ENCODE measurements at regions not wholly inside any gene's neighbourhood (a gene's known extent, or its start where the extent isn't known, plus 50 kb on each side); places are given as distances from the start of the nearest gene placed in this dataset.

DNA sequence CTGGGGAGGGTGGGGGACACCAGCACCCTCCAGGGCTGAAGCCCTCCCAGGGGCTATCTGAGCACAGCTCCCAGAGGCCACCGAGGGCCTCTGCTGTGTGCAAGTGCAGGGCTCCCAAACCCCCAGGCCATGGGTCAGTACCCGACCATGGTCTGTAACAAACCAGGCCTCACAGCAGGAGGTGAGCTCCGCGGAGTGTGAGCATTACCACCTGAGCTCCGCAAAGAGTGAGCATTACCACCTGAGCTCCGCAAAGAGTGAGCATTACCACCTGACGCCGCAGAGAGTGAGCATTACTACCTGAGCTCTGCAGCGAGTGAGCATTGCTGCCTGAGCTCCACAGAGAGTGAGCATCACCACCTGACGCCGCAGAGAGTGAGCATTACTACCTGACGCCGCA lies 152.9 kb upstream of the IRX2 start:
- H3K9ac ChIP-seq (ENCODE audit: control insufficient read depth, insufficient read depth, low read length), result no peak overlapping the region
- no peak overlapping the region for H2AFZ ChIP-seq (ENCODE audit: control insufficient read depth, low read depth, low read length)
- in situ Hi-C loops (cut with MboI) (no loop called here), intact Hi-C loops (cut with micrococcal nuclease; ENCODE audit: unreplicated experiment) (no loop called here)
- ChIA-PET CTCF (no interaction called here), POLR2A (no interaction called here), RAD21 (ENCODE audit: unreplicated experiment) (no interaction called here), SMC1A (ENCODE audit: uncharacterized antibody, unreplicated experiment) (no interaction called here)
- H4K20me1 ChIP-seq (ENCODE audit: control insufficient read depth, insufficient read depth), result no peaks in the 10 kb centered on the region
- TF ChIP-seq POLR2AphosphoS5 (IDR thresholded peaks at IDR 0.05; ENCODE audit: low read length) (no peak), FOS (IDR thresholded peaks at IDR 0.05; ENCODE audit: borderline replicate concordance, extremely low read depth, insufficient read length) (no peak)
- H3K4me3 ChIP-seq, result no peak overlapping the region
- no peaks in the 10 kb centered on the region for H3K27me3 ChIP-seq (replicated peaks in 1 of 2; ENCODE audit: control insufficient read depth in 2 of 2, insufficient read depth in 2 of 2, low read length in 1 of 2)
- no peaks in the 10 kb centered on the region for H3K79me2 ChIP-seq (ENCODE audit: control insufficient read depth, insufficient read depth, low read length)
- H3K36me3 ChIP-seq (ENCODE audit: control insufficient read depth in 2 of 2, insufficient read depth in 2 of 2, low read length in 1 of 2), result no peaks in the 10 kb centered on the region
- ATAC-seq, result no peak
- no TSS peak for BruUV-seq (replicated peaks)
- no peaks in the 10 kb centered on the region; the same call in 2 of the 3 replicates for H3K9me3 ChIP-seq (replicated peaks; ENCODE audit: control insufficient read depth, insufficient read depth, low read length)
- no peak overlapping the region for H3K4me2 ChIP-seq (ENCODE audit: control insufficient read depth, insufficient read depth)
- H3K4me1 ChIP-seq (ENCODE audit: control insufficient read depth, insufficient read depth, low read length), result no peaks in the 10 kb centered on the region
- WGBS (ENCODE audit: insufficient coverage, insufficient replicate concordance, low lambda C conversion rate, missing lambda C conversion rate), result 61% methylated on average over 13 of the region's 13 CpGs
- H3K27ac ChIP-seq (ENCODE audit: control insufficient read depth, insufficient read depth), result no peak overlapping the region
- DNase-seq (ENCODE audit: low read depth, low spot score), result no peak
- FAIRE-seq, result no peak

DNA sequence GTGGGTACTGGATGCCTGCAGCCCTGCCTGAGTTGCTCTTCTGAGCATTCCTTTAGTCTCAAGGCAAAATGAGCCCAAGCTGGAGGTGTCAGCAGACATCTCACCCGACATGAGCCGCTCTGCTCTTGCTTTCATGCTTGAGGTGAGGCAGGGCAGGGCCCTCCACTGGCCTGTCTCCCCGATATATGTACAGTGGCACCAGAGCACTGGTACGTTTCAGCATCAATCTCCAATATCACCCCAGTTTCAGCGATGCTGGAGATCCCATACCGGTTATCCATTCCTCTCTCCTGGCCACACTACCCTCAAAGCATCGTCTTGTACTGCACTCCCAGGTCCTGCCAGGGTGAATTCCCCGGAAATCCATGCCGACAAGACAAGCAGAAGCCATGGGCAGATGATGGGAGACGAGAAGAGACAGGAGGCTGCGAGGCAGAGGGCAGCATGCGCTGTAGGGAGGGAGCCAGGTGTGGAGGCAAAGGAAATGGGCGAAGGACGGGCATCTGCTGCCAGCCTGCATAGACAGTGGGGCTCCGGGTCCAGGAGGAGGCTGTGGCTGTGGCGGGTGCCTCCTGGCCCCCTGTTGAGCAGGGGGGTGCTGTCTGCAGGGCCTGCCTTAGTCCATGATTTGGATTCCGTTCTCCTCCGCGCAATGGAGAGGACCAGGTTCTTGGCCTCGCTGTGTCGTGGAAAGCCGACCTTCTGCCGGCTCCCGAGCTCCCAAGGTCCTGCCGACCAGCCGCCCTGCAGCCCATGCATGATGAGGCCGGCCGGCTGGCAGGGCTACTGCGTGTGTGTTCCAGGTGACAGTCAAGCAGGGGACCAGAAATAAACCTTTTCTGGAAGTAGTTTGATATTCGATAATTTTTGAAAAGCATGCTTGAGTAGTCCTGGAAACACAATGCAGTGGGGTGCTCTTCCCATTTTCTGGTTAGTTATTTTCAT lies 152.2 kb upstream of the IRX2 start:
- no peak overlapping the region for H3K4me2 ChIP-seq (ENCODE audit: control insufficient read depth, insufficient read depth)
- no peak for DNase-seq (ENCODE audit: low read depth, low spot score)
- H2AFZ ChIP-seq (ENCODE audit: control insufficient read depth, low read depth, low read length), result no peak overlapping the region
- CTCF ChIA-PET, result no interaction called here
- no peak for FAIRE-seq
- RAD21 ChIA-PET (ENCODE audit: unreplicated experiment), result no interaction called here
- H3K4me3 ChIP-seq, result no peak overlapping the region
- no peaks in the 10 kb centered on the region; the same call in 2 of the 3 replicates for H3K9me3 ChIP-seq (replicated peaks; ENCODE audit: control insufficient read depth, insufficient read depth, low read length)
- no peaks in the 10 kb centered on the region for H4K20me1 ChIP-seq (ENCODE audit: control insufficient read depth, insufficient read depth)
- POLR2A ChIA-PET, result no interaction called here
- H3K9ac ChIP-seq (ENCODE audit: control insufficient read depth, insufficient read depth, low read length), result no peak overlapping the region
- H3K36me3 ChIP-seq (ENCODE audit: control insufficient read depth in 2 of 2, insufficient read depth in 2 of 2, low read length in 1 of 2), result no peaks in the 10 kb centered on the region
- SMC1A ChIA-PET (ENCODE audit: uncharacterized antibody, unreplicated experiment), result no interaction called here
- in situ Hi-C loops (cut with MboI) (no loop called here), intact Hi-C loops (cut with micrococcal nuclease; ENCODE audit: unreplicated experiment) (no loop called here)
- no TSS peak for BruUV-seq (replicated peaks)
- TF ChIP-seq, protein P1, sequence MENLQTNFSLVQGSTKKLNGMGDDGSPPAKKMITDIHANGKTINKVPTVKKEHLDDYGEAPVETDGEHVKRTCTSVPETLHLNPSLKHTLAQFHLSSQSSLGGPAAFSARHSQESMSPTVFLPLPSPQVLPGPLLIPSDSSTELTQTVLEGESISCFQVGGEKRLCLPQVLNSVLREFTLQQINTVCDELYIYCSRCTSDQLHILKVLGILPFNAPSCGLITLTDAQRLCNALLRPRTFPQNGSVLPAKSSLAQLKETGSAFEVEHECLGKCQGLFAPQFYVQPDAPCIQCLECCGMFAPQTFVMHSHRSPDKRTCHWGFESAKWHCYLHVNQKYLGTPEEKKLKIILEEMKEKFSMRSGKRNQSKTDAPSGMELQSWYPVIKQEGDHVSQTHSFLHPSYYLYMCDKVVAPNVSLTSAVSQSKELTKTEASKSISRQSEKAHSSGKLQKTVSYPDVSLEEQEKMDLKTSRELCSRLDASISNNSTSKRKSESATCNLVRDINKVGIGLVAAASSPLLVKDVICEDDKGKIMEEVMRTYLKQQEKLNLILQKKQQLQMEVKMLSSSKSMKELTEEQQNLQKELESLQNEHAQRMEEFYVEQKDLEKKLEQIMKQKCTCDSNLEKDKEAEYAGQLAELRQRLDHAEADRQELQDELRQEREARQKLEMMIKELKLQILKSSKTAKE (IDR thresholded peaks at IDR 0.05; ENCODE audit: low read depth, poor library complexity, severe bottlenecking), result no peak
- no peak for TF ChIP-seq CEBPB (IDR thresholded peaks at IDR 0.05; ENCODE audit: borderline replicate concordance in 1 of 2, low read depth in 2 of 2, low read length in 2 of 2)
- TF ChIP-seq CHD1 (IDR thresholded peaks at IDR 0.05; ENCODE audit: low read depth, low read length), result no peak
- TF ChIP-seq PML (IDR thresholded peaks at IDR 0.05; ENCODE audit: low read length), result no peak
- TF ChIP-seq TCF12 (IDR thresholded peaks at IDR 0.05; ENCODE audit: low read depth, low read length), result no peak
- TF ChIP-seq MXI1 (IDR thresholded peaks at IDR 0.05; ENCODE audit: low read depth, low read length), result no peak
- no peaks in the 10 kb centered on the region for H3K79me2 ChIP-seq (ENCODE audit: control insufficient read depth, insufficient read depth, low read length)
- H3K27me3 ChIP-seq (replicated peaks in 1 of 2; ENCODE audit: control insufficient read depth in 2 of 2, insufficient read depth in 2 of 2, low read length in 1 of 2), result no peaks in the 10 kb centered on the region
- ATAC-seq, result no peak
- no peak overlapping the region for H3K27ac ChIP-seq (ENCODE audit: control insufficient read depth, insufficient read depth)
- no peaks in the 10 kb centered on the region for H3K4me1 ChIP-seq (ENCODE audit: control insufficient read depth, insufficient read depth, low read length)
- whole genome bisulfite sequencing (ENCODE audit: insufficient coverage, insufficient replicate concordance, low lambda C conversion rate, missing lambda C conversion rate), result 40% methylated on average over 22 of the region's 30 CpGs
